ENCODE measurements at regions not wholly inside any gene's neighbourhood (a gene's known extent, or its start where the extent isn't known, plus 50 kb on each side); places are given as distances from the start of the nearest gene placed in this dataset.
A peak's percentile ranks its signal among the peaks of the same experiment; 100 is the strongest.

DNA sequence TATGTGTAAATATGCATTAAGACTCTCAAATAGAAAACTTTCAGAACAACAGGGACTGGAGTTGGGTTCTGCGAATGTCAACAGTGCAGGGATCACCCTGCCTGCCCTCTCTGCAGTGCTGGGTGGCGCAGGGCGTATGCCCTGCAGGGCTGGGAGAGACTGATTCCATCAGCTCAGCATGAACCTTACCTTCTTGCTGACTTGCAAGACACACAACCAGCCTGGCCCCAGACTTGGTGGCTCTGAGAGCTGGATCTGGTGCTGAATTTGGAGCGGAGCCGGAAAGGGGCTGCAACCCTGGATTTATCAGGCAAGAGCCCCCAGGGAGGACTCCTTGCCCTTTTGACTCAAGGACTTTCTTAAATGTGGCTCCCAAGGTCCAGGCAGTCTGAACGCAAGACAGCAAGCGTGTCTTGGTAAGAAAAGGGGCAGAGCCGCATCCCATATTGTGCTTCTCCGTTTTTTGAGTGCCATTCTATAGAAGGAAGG, 376.0 kb upstream of the IRX2 start:
- no peak for DNase-seq

DNA sequence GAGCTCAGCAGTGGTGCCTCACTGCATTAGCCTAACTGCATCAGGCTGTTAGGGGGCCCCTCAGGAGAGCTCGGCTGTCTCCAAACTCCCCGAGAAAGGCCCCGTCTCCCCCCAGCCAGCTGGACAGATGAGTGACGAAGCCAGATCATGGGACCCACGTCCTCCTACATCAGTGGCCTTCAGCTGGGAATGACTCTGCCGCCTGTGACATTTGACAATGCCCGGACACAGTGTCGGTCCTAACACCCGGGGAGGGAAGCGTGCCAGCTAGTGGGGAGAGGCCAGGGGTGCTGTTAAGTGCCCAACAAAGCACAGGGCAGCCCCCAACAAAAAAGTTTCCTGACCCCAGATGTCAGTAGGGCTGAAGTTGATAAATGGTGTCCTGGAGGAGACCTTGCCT, 375.2 kb upstream of the IRX2 start:
- DNase-seq, result no peak

DNA sequence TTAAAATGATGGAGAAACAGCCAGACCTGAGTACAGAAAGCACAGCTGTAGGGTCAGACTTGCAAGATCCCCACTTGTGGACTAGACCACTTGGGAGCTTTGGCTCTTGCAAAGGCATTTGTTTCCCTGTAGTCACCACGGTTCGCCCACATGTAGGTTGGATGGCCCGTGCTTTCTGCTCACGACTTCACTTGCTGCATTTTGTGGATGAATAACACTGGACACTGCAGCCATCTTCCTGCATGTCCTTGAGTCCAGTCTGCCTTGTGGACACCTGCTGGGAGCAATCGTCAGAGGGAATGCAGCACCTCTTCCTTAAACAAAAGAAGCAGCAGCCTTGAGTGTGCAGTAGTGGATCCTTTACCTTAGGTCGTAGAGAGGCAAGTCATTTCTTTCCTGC, 372.9 kb upstream of the IRX2 start:
- no peak for DNase-seq

DNA sequence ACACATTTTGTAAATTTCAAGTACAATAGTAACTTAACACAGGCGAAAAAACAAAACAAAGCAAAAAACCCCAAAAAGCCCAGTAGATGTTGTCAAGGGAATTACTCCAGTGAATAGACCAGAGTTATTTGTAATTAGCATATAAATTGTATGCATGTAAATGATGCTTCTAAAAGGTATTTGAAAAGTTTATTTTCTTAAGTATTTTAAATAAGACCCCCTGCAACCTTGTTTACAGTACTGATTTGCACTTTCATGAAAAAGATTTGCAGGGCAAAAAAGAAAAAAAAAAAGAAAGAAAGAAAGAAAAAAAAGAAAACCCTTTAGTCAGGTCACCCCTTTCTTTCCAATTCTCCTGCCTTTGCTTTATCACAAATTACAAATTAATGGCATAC, 372.3 kb upstream of the IRX2 start:
- DNase-seq, result no peak

DNA sequence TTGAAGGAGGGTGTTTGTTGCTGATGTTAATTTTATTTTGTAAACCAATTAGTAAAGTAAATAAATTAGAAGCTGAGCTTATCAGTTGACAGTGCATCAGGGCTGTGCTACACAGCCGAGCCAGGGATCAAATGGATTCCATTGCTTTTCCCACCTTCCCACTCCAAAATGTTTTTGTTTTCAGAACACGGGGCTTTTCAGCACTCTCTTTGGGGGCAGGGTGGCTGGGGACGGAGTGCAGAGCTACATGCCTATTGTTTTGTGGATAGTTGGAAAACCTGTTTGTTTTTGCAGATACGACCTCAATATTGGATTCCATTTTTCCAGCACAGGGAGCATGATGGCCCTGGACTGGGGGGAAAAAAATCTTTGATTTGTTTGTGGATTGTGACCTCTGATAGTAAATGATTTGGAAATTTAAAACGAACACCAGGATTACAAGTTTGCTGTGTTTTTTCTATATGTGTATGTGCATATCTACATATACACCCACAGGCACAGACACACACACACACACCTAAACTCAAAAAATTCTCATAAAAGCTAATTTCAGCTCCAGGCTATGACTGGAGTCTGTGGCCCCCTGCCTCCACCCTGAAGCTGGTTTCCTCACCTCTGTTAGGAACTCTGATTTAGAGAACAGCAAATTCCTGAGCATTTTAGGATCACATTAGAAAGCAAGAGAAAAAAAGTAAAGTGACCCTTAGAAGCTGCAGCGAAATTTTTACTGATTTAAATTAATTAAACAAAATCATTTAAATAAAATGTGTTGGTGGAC, 371.7 kb upstream of the IRX2 start:
- peak; percentile 15 for DNase-seq

DNA sequence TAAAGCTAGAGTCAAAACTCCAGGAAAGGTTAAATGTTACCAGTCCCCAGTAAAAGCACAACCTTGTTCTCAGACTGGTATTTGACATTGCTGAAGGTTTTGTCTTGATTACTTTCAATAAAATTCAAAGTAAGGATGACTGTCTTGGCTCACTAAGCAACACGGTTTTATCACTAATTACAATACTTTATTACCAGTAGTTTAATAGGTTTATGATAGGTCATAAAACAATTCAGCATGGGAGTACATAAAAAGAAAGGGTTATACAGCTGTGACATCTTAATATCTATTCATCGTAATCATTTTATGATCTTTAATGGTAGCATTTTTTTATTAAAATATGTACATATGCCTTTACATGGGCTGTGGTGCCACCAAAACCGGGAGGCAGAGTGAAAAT, 370.7 kb upstream of the IRX2 start:
- no peak for DNase-seq

DNA sequence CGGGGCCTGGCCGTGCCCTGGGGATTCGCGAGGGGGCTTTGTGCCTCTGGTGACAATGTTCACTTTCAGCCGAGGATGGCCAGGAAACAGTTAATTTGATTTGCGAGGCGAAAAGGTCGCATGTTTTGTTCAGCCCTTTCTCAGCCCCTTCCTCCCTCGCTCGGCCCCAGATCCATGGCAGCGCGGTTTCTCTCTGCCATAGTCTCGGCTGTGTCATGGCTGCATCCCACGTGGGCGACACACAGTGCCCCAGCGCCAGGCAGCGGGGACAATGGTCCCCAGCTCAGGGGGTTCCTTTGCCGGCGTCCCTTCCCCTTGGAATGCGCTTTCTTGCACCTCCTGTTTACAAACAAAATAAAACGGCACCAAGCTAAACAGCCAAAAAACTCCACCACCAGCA, 370.3 kb upstream of the IRX2 start:
- DNase-seq, result no peak

DNA sequence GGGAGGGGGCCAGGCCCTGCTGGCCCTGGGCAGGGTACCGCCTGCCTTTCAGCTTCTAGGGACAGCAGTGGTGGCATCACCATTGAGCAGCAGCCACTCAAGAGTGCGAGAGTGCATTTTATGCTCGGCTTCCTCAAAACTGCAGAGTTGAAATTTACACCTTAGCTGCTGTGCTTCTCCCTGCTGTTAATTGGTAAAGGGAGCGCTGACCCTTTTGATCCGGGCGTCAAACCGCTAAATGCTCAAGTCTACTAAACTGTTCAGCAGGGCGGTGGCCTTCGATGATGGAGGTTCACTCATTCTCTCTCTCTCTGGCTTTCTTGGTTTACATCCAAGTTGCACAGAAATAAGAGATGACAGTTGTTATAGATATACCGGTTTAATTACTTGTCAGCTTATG, 368.6 kb upstream of the IRX2 start:
- DNase-seq, result no peak

DNA sequence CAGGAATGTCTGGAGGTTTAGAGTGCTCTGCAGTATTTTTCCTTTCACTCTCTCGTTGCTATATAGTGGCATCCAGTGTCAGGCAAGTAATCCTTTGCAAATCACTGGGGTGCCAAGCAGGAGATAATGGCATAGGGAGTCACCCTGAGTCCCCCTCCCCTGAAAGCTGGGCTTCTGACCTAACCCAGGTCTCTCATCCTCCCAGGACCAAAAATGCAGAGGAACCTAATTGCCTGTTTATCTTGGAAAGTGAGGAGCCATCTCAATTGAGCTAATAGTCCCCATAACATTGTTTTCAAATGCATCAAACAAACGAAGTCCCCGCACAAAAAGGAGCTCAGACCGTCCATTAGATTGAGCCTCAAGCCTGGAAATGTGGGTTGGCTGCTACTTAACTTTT, 368.0 kb upstream of the IRX2 start:
- DNase-seq, result no peak

DNA sequence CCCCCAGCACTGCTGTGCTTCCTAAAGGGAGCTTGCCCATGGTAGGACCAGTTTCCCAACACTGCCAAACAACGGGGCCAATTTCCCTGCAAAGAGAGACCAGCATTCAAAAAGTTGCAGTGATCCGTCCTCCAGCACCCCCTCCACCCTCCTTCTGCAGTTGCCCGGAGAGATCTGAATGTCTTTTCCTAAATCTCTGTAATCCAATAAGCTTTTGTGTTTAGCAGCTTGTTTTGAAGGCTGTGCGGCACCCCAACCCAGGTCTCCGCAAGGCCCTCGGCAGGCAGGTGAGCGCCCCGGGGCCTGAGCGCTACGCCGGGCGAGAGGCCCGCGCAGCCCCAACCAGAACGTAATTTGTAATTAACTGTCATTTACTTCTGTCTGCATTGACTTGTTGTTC, 366.9 kb upstream of the IRX2 start:
- no peak for DNase-seq

DNA sequence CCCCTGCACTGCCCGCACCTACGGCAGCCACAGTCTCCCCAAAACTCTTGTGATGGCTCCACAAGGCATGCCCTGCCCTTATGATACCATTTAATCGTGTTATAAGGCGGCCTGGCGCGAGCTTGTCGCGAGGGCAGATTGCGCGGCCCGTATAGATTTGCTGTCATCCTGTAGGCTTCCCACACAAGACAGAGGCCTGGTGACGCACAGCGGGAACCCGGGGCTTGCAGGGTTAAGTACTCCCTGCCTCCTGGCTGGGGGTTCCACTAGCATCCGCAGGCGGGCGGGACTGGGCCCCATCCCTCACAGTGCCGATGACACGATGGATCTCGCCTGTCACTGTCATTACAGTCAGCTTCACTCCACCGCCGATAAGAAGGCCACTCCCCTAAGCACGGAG, 364.9 kb upstream of the IRX2 start:
- DNase-seq, result no peak

DNA sequence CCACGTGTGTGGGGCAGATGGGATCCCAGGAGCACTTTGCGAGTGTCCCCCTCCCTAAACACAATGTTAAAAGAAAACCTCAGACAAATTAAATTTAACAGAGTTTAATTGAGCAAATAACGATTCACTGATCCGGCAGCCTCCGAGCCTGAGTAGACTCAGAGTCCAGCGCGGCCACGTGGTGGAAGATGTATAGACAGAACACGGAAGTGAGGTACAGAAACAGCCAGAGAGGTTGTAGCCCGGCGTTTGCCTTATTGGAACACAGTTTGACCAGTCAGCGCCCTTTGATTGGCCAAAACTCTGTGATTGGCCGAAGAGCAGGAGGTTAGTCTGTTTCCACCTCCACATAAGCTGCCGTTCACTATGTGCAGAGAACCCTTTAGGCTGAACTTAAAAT, 363.0 kb upstream of the IRX2 start:
- DNase-seq, result no peak

DNA sequence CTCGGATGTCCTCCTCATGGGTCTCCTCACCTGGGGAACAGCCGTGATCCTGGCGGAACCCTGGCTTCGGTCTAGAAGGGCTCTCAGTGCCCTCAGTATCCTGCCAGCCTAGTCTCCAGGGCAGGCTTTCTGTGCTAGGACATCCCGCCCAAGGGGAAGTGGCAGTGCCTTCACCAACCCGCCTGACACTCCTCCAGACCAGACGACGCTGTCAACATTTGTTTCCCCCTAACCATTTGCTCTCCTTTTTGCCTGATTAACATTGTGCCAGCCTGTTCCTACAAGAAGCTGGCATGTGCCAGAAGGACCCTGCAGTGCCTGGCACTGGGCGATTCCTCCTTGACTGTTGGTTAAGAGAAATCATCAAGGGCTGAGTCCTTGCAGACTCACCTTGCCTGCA, 358.9 kb upstream of the IRX2 start:
- no peak for DNase-seq

DNA sequence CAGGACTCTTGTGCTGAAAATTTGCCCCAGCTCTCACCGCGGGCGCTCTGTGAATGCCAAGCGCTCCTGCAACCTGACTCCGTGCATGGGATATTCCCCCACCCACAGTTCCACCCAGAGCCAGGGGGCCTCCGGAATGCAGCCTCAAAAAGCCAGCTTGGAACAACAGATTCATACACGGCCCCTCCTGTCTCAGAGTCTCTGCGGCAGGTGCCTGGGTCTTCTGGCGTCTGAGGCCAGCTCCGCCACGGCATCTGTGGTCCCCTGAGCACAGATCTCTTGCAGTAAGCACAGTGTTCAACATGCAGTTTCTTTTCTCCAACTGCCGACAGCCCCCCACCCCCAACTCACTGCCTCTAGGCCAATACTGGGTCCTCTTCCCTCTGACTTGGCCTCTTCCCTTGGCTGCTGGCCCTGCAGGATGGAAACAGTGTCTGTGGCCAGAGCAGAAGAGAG, 355.7 kb upstream of the IRX2 start:
- no peak for DNase-seq

DNA sequence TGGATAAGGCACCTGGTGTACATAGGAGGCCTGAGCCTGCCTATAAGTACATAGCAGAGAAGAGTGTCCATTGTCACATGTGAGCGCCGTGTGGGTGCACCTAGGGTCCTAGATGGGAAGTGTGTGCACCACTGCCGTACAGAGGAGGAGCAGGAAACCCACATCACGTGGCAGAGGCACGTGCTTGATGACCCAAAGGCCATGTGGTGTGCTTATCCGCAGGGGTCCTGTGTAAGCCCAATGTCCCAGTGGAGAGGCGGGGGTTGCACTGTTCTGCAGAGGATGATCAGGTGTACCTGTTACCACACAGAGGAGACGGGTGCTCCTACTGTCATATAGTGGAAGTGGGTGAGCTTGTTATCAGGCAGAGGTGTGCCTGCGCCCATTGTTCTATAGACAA, 354.1 kb upstream of the IRX2 start:
- DNase-seq, result no peak

DNA sequence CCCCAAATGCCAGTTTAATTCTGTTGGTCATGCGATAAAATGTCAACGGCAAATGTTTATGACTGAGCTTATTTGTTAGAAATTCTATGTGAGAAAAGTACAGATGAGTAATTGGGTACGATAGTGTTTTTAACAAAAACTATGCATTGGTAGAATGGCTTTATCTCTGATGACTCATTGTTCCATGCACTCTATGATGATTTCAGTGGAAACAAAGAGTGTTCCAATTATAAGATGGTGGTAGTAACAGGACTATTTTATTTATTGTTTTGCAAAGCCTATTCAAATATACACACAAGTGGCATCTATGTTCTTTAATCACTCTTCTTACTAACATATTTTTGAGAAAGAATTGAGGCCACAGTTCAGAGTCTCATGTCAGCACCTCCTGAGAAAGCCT, 353.7 kb upstream of the IRX2 start:
- no peak for DNase-seq

DNA sequence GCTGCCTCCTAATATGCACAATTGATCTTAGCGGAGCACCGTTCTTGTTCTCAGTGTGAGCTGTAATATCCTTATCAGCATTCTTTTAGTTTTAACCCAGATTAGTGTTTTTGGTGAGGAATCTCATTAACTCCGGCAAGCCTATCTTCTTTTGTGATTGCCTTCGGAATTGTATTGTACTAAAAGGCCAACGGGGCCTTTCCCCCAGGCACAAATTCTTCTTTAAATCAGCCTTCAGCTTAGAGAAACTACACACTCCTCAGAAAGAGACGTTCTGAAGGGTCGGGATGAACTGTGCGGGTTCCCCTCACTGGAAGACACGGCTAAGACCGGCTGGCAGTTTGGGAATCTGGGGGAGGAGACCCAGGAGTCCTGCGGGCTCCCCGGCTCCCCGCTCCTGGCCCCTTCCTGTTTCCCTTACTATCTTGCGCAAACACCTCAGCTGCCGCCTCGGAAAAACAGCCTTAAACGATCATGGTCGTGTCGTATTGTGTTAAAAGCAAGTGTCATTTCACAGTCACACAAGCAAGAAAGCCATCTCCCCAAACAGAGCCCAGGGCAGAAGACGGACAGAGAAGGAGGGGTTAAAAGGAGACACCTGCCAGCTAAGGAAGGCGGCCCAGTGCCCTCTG, 353.1 kb upstream of the IRX2 start:
- DNase-seq, result no peak

DNA sequence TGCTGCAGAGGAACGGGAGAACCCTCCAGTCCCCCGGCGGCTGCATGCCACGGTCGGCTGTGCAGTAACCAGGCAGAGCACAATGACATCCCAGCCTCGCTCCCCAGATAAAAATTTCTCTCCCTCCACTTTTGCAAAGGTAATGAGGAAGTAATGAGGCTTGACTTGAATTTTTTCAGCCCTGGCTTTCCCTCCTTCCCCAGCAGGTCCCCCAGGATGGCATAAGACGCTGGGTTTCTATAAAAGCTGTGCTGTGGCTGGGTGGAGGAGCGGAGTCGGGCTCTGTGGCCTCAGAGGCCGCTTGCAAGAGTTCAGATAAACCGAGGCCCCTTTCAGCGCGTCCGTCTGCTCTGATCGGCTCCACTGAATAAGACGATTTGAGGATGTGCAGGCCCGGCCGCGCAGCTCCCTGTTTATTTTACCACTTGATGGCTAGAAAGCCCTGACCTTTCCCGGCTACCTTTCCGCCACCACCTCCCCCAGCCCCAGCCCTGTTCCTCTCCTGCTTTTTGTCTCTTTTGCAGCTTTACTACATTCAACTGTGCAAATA, 351.9 kb upstream of the IRX2 start:
- DNase-seq, result no peak

DNA sequence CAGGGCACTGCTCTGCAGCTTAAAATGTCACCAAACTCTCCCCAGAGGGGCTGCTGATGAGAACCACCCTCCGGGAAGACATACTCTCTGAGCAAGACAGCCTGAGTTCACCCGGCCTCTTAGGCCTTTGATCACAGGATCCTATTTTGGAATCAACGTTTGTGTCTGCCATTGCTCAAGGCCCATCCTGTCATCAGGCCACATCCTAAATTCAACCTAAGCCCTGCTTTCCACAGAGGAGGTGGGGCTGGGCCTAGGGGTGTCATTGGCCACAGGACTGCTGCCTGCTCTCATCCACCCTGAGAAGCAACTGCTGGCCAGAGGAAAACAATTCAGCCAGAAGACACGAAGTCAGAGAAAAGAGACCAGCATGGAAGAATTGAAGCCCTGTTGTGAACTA, 351.1 kb upstream of the IRX2 start:
- DNase-seq, result no peak

DNA sequence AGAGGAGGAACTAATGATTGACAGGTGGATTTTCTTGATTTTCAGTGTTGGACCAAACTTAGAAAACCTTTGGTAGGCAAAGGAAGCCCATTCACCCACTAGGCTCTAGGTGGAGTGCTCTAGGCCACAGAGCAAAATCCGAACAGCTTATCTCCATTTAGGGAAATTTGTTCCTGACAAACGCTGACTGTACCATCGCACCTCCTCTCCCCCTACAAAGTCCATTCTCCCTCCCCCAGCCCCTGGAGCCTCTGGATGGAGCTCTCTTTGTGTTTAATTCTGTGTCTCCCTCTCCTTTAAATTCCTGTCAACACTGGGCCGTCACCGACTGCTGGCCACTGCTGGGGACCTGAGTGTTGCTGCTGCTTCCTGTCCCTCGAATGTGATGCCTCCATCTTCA, 350.1 kb upstream of the IRX2 start:
- DNase-seq, result no peak

DNA sequence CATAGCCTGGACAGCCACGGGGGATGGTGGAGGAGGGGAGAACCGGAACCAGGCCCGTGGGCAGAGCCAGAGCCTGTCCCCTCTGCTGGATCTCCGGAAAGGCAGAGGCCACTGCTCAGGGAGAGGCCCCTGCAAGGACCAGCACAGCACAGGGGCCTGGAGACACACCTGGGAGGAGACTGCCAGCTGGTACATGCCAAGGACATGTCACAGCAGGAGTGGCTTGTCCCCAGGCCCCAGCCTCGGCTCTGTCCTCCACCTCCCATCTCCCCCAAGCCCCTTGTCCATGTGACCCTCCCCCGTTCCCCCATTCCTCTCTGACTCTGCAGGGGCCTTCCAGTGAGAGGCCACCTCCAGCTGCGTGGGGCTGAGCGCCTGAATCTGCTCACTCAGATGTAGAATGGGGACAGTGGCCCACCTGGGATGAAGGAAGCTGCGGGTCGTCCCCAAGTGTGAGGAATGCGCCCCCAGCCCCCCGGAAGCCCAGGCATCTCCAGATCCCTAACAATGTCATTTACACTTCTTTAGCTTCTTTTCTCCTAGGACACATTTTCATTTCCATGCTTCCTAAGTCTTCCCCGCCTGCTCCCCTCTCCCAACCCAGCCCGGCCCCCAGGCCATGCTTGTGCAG, 349.6 kb upstream of the IRX2 start:
- DNase-seq, result no peak

DNA sequence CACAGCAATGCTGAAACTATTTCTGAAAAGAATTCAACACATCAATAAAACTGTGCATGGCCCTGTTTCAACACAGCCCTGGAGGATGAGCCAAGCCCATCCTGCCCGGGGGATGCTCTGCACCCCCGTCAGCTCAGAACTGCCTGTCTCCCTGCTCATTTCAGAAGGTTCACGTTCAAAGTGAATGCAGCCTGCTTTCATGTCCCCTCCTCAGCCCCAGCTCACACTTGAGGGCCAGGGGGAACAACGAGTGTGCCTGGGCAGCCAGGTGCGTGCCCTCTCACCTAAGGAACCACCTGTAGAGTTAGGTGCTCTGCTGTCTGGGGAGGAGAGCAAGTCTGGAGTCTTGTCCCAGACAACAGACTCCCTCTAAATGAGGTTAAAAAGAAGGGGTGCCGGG, 348.5 kb upstream of the IRX2 start:
- DNase-seq, result no peak

DNA sequence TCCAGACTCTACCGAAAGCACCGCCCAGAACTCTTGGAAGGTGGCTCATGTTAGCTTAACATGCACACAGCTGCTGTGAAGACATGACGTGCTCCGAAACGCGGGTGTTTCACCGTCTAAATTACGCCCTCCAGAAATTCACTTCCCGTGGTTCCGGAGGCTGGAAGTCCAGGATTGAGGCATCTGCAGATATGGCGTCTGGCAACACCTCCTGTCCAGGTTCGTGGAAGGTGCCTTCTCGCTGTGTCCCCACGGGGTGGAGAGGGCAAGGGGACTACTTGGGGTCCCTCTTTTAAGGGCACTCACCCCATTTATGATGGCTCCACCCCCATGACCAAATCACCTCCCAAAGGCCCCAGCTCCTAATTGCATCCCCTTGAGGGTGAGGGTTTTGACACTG, 348.0 kb upstream of the IRX2 start:
- no peak for DNase-seq

DNA sequence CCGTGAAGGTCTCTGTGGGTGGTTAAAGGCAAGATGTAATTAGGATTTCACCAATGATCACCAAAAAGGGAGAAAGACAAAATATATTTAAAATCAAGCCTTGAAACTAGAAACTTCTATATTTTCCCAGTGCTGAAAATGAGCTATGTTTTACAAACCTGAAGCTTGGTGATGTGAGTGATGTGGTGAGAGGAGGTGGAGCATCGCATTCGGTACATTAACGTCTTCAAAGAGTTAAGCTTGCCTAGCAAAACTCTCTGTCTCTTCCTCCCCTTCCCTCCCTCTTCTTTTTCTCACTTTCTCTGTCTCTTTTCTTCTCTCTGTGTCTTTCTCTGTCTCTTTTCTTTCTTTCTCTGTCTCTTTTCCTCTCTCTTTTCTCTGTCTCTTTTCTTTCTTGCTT, 347.3 kb upstream of the IRX2 start:
- DNase-seq, result no peak

Measured in NCI-H1105 (cell line).